Activated T-cell treated with anti-CD3 and anti-CD28 coated beads, Interleukin-2, amount 50 U/mL, for 72 hours (primary cell): ENCODE measurements at regions not wholly inside any gene's neighbourhood (a gene's known extent, or its start where the extent isn't known, plus 50 kb on each side); places are given as distances from the start of the nearest gene placed in this dataset.

Source experiments
- ATAC-seq, 2 donors: fragments of 150-1000 bp; cut with Tn5 transposase; replicated peaks in 1 of 2; 2 replicates each; pipeline ENCODE4 v1.10.0; 2021; ENCODE audit warnings: moderate library complexity in 2 of 2, mild to moderate bottlenecking in 1 of 2
- DNase-seq, 2 donors: peaks; one replicate each; pipeline ENCODE4 v3.0.0; 2021 to 2022; ENCODE audit warnings: mixed read lengths in 1 of 2
- H3K27ac Mint-ChIP-seq: one replicate; pipeline ENCODE4 v1.8.0; 2022; ENCODE audit warnings: mild to moderate bottlenecking, moderate library complexity, mixed read lengths
- H3K27me3 Mint-ChIP-seq: one replicate; pipeline ENCODE4 v1.8.0; 2022; ENCODE audit warnings: low read depth, mixed read lengths
- H3K36me3 Mint-ChIP-seq, 2 donors: one replicate each; pipeline ENCODE4 v1.8.0; 2022; ENCODE audit warnings: mixed read lengths in 2 of 2, mild to moderate bottlenecking in 1 of 2; ENCODE audit not compliant: insufficient read depth in 2 of 2
- H3K4me1 Mint-ChIP-seq: one replicate; pipeline ENCODE4 v1.8.0; 2022; ENCODE audit warnings: low read depth, mixed read lengths
- H3K4me3 Mint-ChIP-seq, 2 donors: one replicate each; pipeline ENCODE4 v1.8.0; 2022; ENCODE audit warnings: mild to moderate bottlenecking in 2 of 2, mixed read lengths in 2 of 2, moderate library complexity in 2 of 2
- H3K9me3 Mint-ChIP-seq, 2 donors: one replicate each; pipeline ENCODE4 v1.8.0; 2022; ENCODE audit warnings: mixed read lengths in 2 of 2

GRCh38 chr18:53677480-53677879 is 547.0 kb downstream of the MBD2 start:
- ATAC-seq (no peak), DNase-seq (no peak)
- H3K36me3 Mint-ChIP-seq: no peaks in the 10 kb centered on the region
- no peaks in the 10 kb centered on the region for H3K4me1 Mint-ChIP-seq
- peaks cover 4 to 5% of the 10 kb centered on the region in 2 donors for H3K9me3 Mint-ChIP-seq
- H3K27ac Mint-ChIP-seq: no peak overlapping the region
- no peaks in the 10 kb centered on the region for H3K27me3 Mint-ChIP-seq
- H3K4me3 Mint-ChIP-seq: no peak overlapping the region

- H3K9me3 Mint-ChIP-seq: peaks cover 10 to 12% of the 10 kb centered on the region in 2 donors
- no peak overlapping the region for H3K27ac Mint-ChIP-seq
- no peaks in the 10 kb centered on the region for H3K27me3 Mint-ChIP-seq
- ATAC-seq (no peak), DNase-seq (no peak)
- H3K36me3 Mint-ChIP-seq: peaks cover 2% of the 10 kb centered on the region in 2 donors
- no peaks in the 10 kb centered on the region for H3K4me1 Mint-ChIP-seq
- no peak overlapping the region for H3K4me3 Mint-ChIP-seq
These were observed 558.8 kb downstream of the MBD2 start for GRCh38 chr18:53665701-53666100.

GRCh38 chr18:53664575-53664974 is 559.9 kb downstream of the MBD2 start:
- ATAC-seq: no peak
- Mint-ChIP-seq H3K36me3 (peaks cover 0 to 2% of the 10 kb centered on the region in 2 donors), H3K4me3 (no peak overlapping the region), H3K27ac (no peak overlapping the region), H3K27me3 (no peaks in the 10 kb centered on the region), H3K4me1 (no peaks in the 10 kb centered on the region), H3K9me3 (peaks cover 10 to 12% of the 10 kb centered on the region in 2 donors)
- no peak for DNase-seq

- Mint-ChIP-seq H3K9me3 (peaks cover 13 to 16% of the 10 kb centered on the region in 2 donors), H3K36me3 (peaks cover 0 to 2% of the 10 kb centered on the region in 2 donors), H3K27me3 (no peaks in the 10 kb centered on the region), H3K27ac (no peak overlapping the region), H3K4me3 (no peak overlapping the region), H3K4me1 (no peaks in the 10 kb centered on the region)
- DNase-seq (no peak), ATAC-seq (no peak)
These were observed 564.2 kb downstream of the MBD2 start for GRCh38 chr18:53660306-53660705.

- no peak for DNase-seq
- no peak overlapping the region for H3K27ac Mint-ChIP-seq
- peaks cover 4 to 21% of the 10 kb centered on the region in 2 donors for H3K9me3 Mint-ChIP-seq
- H3K27me3 Mint-ChIP-seq: no peaks in the 10 kb centered on the region
- H3K4me3 Mint-ChIP-seq: no peak overlapping the region
- H3K36me3 Mint-ChIP-seq: no peaks in the 10 kb centered on the region
- no peak for ATAC-seq
- no peaks in the 10 kb centered on the region for H3K4me1 Mint-ChIP-seq
These were observed 567.2 kb downstream of the MBD2 start for GRCh38 chr18:53657257-53657656.

- Mint-ChIP-seq H3K4me1 (no peaks in the 10 kb centered on the region), H3K27me3 (no peaks in the 10 kb centered on the region), H3K27ac (no peak overlapping the region), H3K36me3 (no peaks in the 10 kb centered on the region), H3K9me3 (peaks cover 0 to 4% of the 10 kb centered on the region in 2 donors), H3K4me3 (no peak overlapping the region)
- ATAC-seq: no peak
- no peak for DNase-seq
These were observed 574.8 kb downstream of the MBD2 start for GRCh38 chr18:53649621-53650020.

GRCh38 chr18:53644799-53645471 is 579.5 kb downstream of the MBD2 start:
- Mint-ChIP-seq H3K9me3 (peaks cover 1 to 6% of the 10 kb centered on the region in 2 donors), H3K4me1 (no peaks in the 10 kb centered on the region), H3K4me3 (no peak overlapping the region), H3K27ac (no peak overlapping the region), H3K27me3 (no peaks in the 10 kb centered on the region), H3K36me3 (peaks cover 0 to 2% of the 10 kb centered on the region in 2 donors)
- DNase-seq: no peak
- ATAC-seq: no peak

GRCh38 chr18:53639687-53640086 is 584.8 kb downstream of the MBD2 start:
- DNase-seq: no peak

GRCh38 chr18:53629337-53629736 is 595.1 kb downstream of the MBD2 start:
- ATAC-seq: no peak
- Mint-ChIP-seq H3K9me3 (peaks cover 7 to 11% of the 10 kb centered on the region in 2 donors), H3K4me1 (no peaks in the 10 kb centered on the region), H3K4me3 (no peak overlapping the region), H3K27ac (no peak overlapping the region), H3K36me3 (peaks cover 0 to 1% of the 10 kb centered on the region in 2 donors), H3K27me3 (no peaks in the 10 kb centered on the region)
- DNase-seq: no peak

More at GRCh38 chr18:53639687-53640086, 584.8 kb downstream of the MBD2 start:
- H3K4me3 Mint-ChIP-seq: no peak overlapping the region
- no peak overlapping the region for H3K27ac Mint-ChIP-seq
- H3K36me3 Mint-ChIP-seq: peaks cover 0 to 2% of the 10 kb centered on the region in 2 donors
- H3K4me1 Mint-ChIP-seq: no peaks in the 10 kb centered on the region
- no peak for ATAC-seq
- peaks cover 1 to 6% of the 10 kb centered on the region in 2 donors for H3K9me3 Mint-ChIP-seq
- H3K27me3 Mint-ChIP-seq: no peaks in the 10 kb centered on the region

GRCh38 chr18:53625997-53626599 is 598.4 kb downstream of the MBD2 start:
- Mint-ChIP-seq H3K4me1 (no peaks in the 10 kb centered on the region), H3K9me3 (peaks cover 7% of the 10 kb centered on the region in 2 donors), H3K27me3 (no peaks in the 10 kb centered on the region), H3K4me3 (no peak overlapping the region), H3K27ac (no peak overlapping the region), H3K36me3 (peaks cover 0 to 1% of the 10 kb centered on the region in 2 donors)
- ATAC-seq (no peak), DNase-seq (no peak)

- Mint-ChIP-seq H3K9me3 (peaks cover 0 to 1% of the 10 kb centered on the region in 2 donors), H3K4me1 (no peaks in the 10 kb centered on the region), H3K27ac (no peak overlapping the region), H3K27me3 (no peaks in the 10 kb centered on the region), H3K4me3 (no peak overlapping the region), H3K36me3 (no peaks in the 10 kb centered on the region)
- ATAC-seq: no peak
- DNase-seq: no peak
These were observed 613.5 kb downstream of the MBD2 start for GRCh38 chr18:53610957-53611356.

GRCh38 chr18:53606792-53607191 is 617.7 kb downstream of the MBD2 start:
- Mint-ChIP-seq H3K9me3 (no peaks in the 10 kb centered on the region), H3K36me3 (no peaks in the 10 kb centered on the region), H3K27me3 (no peaks in the 10 kb centered on the region), H3K27ac (no peak overlapping the region), H3K4me3 (no peak overlapping the region), H3K4me1 (no peaks in the 10 kb centered on the region)
- ATAC-seq (no peak), DNase-seq (no peak)

GRCh38 chr18:53605198-53605597 is 619.3 kb downstream of the MBD2 start:
- DNase-seq (no peak), ATAC-seq (no peak)
- Mint-ChIP-seq H3K36me3 (no peaks in the 10 kb centered on the region), H3K27ac (no peak overlapping the region), H3K4me1 (no peaks in the 10 kb centered on the region), H3K9me3 (no peaks in the 10 kb centered on the region), H3K4me3 (no peak overlapping the region), H3K27me3 (no peaks in the 10 kb centered on the region)

GRCh38 chr18:53603276-53603675 is 621.2 kb downstream of the MBD2 start:
- no peak for ATAC-seq
- no peak overlapping the region for H3K4me3 Mint-ChIP-seq
- no peaks in the 10 kb centered on the region for H3K4me1 Mint-ChIP-seq
- no peaks in the 10 kb centered on the region for H3K27me3 Mint-ChIP-seq
- no peaks in the 10 kb centered on the region for H3K9me3 Mint-ChIP-seq
- DNase-seq: no peak
- no peaks in the 10 kb centered on the region for H3K36me3 Mint-ChIP-seq
- H3K27ac Mint-ChIP-seq: no peak overlapping the region
